ENCODE measurements at regions not wholly inside any gene's neighbourhood (a gene's known extent, or its start where the extent isn't known, plus 50 kb on each side); places are given as distances from the start of the nearest gene placed in this dataset.

DNA sequence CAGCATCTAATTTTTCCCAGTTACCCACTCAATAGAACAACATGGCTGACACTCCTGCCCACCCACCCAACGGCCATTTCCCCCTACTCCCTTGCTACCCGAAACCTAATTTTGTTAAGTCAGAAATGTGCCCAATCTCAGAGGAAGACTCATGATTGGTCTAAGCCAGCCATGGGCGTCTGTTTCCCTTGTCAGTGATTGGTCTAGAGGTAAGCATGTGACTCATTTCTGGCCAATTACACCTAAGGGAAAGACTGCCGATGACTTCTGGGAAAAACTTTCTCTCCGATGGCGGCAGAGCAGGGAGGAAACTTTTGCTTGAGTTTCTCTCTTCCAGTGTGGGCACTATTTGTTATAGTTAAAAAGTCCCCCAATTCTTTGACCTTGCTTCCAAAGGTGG is 72.9 kb downstream of the RPLP1 start:
- H3K4me1 ChIP-seq (ENCODE audit: control insufficient read depth in 3 of 3, insufficient read depth in 2 of 3, low read depth in 1 of 3, low read length in 2 of 3), result peaks cover 0 to 27% (median 2%) of the 10 kb centered on the region in 3 donors
- H3K36me3 ChIP-seq (ENCODE audit: control insufficient read depth in 3 of 3, insufficient read depth in 2 of 3, low read depth in 1 of 3, low read length in 3 of 3), result no peaks in the 10 kb centered on the region
- 85 to 89% (median 85%) methylated on average over 6 of the region's 6 CpGs for WGBS, 3 donors
- no peak for FAIRE-seq
- H3K27me3 ChIP-seq (ENCODE audit: control insufficient read depth in 3 of 3, insufficient read depth in 3 of 3, low read length in 3 of 3), result peaks cover 0 to 2% (median 0%) of the 10 kb centered on the region in 3 donors
- no peak overlapping the region for H3K4me3 ChIP-seq (ENCODE audit: low read depth in 1 of 3, low read length in 3 of 3)
- H3K27ac ChIP-seq (ENCODE audit: low read depth in 1 of 3, low read length in 2 of 3), result no peak overlapping the region
- peaks cover 0 to 8% of the 10 kb centered on the region in 2 donors for H3K9me3 ChIP-seq (ENCODE audit: control insufficient read depth in 2 of 2, insufficient read depth in 1 of 2, low read depth in 1 of 2, low read length in 1 of 2)
- no peak for DNase-seq

DNA sequence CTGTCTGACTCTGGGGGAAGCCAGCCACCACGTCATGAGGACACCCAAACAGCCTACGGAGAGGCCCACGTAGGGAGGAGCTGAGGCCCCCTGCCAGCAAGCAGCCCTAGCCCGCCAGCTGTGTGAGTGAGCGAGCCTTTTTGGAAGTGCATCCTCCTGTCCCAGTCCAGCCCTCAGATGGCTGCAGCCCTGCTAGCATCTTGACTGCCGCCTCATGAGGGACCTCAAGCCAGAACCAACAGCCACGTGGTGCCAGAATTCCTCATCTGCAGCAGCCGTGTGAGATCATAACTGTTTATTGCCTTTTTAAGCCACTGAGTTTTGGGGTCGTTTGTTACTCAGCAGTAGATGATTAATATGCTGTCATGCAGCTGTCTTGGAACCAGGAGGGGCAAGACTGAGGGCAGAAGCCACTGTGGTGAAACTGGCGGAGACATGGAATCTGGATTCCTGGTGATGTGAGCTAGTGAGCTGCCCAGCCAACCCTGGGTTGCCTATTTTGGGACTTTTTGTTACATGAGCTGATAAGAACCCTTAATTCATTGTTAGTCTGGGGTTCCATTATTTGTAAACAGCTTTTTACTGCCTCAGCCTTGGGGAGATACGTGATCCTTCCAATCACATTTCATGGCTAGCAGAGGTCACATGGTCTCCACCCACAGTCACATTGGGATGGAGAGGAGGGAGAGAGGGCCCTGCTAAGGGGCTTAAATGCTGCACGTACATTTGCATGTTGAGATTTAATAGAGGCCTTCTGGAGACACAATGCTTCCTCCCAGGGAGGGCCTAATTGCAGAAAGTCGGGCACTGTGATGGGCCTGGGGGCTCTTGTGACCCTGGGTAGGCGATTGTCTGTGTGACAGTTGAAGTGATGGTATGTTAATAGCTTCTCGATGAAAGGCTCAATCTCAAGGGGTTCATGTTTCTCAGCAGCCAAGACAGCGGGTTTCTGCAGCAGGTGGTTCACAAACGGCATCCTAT is 73.8 kb downstream of the RPLP1 start:
- no peaks in the 10 kb centered on the region for H3K36me3 ChIP-seq (ENCODE audit: control insufficient read depth in 3 of 3, insufficient read depth in 2 of 3, low read depth in 1 of 3, low read length in 3 of 3)
- peaks cover 0 to 8% of the 10 kb centered on the region in 2 donors for H3K9me3 ChIP-seq (ENCODE audit: control insufficient read depth in 2 of 2, insufficient read depth in 1 of 2, low read depth in 1 of 2, low read length in 1 of 2)
- H3K27ac ChIP-seq (ENCODE audit: low read depth in 1 of 3, low read length in 2 of 3), result no peak overlapping the region
- H3K4me3 ChIP-seq (ENCODE audit: low read depth in 1 of 3, low read length in 3 of 3), result no peak overlapping the region
- DNase-seq, result no peak
- no peak for FAIRE-seq
- 72 to 78% (median 75%) methylated on average over 17 of the region's 17 CpGs for WGBS, 3 donors
- peaks cover 0 to 27% (median 2%) of the 10 kb centered on the region in 3 donors for H3K4me1 ChIP-seq (ENCODE audit: control insufficient read depth in 3 of 3, insufficient read depth in 2 of 3, low read depth in 1 of 3, low read length in 2 of 3)
- peaks cover 0 to 5% (median 0%) of the 10 kb centered on the region in 3 donors for H3K27me3 ChIP-seq (ENCODE audit: control insufficient read depth in 3 of 3, insufficient read depth in 3 of 3, low read length in 3 of 3)

DNA sequence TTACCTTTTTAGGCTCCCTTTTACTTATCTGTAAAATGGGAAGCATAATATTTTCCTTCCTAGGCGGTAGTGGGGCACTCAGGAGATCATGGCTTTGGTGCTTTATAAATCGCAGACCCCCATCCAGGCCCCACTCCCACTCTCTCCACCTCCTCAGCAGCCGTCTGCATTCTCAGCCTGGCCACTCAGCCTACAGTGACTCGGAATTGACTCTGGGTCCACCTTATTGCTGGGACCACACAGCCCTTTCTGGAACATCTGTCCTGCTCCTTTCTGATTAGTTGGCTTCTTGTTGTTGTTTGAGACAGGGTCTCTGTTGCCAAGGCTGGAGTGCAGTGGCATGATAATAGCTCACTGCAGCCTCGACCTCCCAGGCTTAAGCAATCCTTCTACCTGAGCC is 76.5 kb downstream of the RPLP1 start:
- DNase-seq, result no peak
- peaks cover 0 to 5% (median 0%) of the 10 kb centered on the region in 3 donors for H3K27me3 ChIP-seq (ENCODE audit: control insufficient read depth in 3 of 3, insufficient read depth in 3 of 3, low read length in 3 of 3)
- H3K4me1 ChIP-seq (ENCODE audit: control insufficient read depth in 3 of 3, insufficient read depth in 2 of 3, low read depth in 1 of 3, low read length in 2 of 3), result peaks cover 0 to 11% (median 0%) of the 10 kb centered on the region in 3 donors
- 87 to 90% (median 88%) methylated on average over 5 of the region's 5 CpGs for WGBS, 3 donors
- peaks cover 0 to 8% of the 10 kb centered on the region in 2 donors for H3K9me3 ChIP-seq (ENCODE audit: control insufficient read depth in 2 of 2, insufficient read depth in 1 of 2, low read depth in 1 of 2, low read length in 1 of 2)
- no peak overlapping the region for H3K4me3 ChIP-seq (ENCODE audit: low read depth in 1 of 3, low read length in 3 of 3)
- FAIRE-seq, result no peak
- no peaks in the 10 kb centered on the region for H3K36me3 ChIP-seq (ENCODE audit: control insufficient read depth in 3 of 3, insufficient read depth in 2 of 3, low read depth in 1 of 3, low read length in 3 of 3)
- no peak overlapping the region for H3K27ac ChIP-seq (ENCODE audit: low read depth in 1 of 3, low read length in 2 of 3)

DNA sequence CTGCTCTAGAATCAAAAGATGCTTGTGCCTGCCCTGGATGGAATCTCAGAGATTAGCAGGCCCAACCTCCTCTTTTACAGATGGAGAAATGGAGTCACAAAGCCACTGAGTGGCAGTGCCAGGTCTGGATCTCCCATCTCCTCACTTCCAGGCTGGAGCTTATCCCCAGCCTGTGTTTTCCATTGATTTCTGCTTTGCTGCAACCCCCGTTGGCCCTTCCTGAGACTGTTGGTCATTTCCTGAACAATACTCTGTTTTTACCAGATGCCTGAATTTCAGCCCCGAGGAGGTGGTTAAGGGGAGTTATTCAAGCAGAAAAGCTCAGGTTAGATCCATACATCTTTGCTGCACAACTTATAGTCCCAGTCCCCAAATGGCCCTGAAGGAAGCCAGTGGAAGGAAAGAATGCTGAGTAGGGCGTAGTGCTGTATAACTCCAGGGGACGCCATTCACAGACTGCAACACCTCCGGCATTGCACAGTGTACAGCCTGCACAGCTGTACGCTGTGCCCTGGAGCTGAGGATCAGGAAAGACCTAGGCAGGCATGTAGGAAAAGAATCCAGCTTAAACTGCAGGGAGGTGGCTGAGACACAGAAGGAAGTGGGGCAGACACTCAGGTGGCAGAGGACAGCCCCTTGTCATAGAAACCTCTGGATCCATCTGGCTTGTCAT is 77.5 kb downstream of the RPLP1 start:
- 72 to 79% (median 78%) methylated on average over 6 of the region's 6 CpGs for WGBS, 3 donors
- peaks cover 0 to 2% (median 0%) of the 10 kb centered on the region in 3 donors for H3K4me1 ChIP-seq (ENCODE audit: control insufficient read depth in 3 of 3, insufficient read depth in 2 of 3, low read depth in 1 of 3, low read length in 2 of 3)
- FAIRE-seq (no peak), DNase-seq (no peak)
- peaks cover 0 to 8% of the 10 kb centered on the region in 2 donors for H3K9me3 ChIP-seq (ENCODE audit: control insufficient read depth in 2 of 2, insufficient read depth in 1 of 2, low read depth in 1 of 2, low read length in 1 of 2)
- no peak overlapping the region for H3K4me3 ChIP-seq (ENCODE audit: low read depth in 1 of 3, low read length in 3 of 3)
- no peak overlapping the region for H3K27ac ChIP-seq (ENCODE audit: low read depth in 1 of 3, low read length in 2 of 3)
- H3K27me3 ChIP-seq (ENCODE audit: control insufficient read depth in 3 of 3, insufficient read depth in 3 of 3, low read length in 3 of 3), result peaks cover 0 to 5% (median under 1%) of the 10 kb centered on the region in 3 donors
- no peaks in the 10 kb centered on the region for H3K36me3 ChIP-seq (ENCODE audit: control insufficient read depth in 3 of 3, insufficient read depth in 2 of 3, low read depth in 1 of 3, low read length in 3 of 3)

DNA sequence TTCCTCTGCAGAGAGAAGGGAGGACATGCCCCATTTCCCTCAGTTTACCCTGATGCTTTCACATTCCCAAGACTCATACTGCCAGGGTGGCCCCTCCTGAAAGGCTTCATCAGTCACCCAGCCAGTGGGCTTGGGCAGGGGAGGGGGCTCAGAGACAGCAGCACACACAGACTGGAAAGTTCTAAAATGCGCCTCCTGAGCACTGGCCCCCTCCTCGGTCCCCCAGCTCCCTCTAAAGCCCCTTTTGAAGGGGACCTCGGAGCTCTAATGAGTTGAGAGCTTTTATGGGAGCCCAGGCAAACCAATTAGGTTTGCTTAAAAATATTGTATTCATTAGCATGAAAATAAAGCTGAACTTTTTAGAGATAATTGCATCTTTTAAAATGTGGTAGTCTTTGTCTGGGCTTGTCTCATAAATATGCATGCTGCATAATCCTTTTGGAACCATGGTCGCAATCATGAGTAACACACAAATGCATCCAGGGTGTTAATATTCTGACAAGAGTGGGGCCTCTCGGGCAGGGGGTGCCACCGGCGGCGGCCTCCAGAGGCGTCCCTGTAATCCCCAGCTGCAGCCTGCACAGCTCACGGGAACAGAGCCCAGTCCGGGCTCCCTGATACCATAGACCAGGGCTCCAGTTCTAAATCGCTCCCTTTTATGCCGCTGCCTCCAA is 78.5 kb downstream of the RPLP1 start:
- WGBS, 3 donors, result 81 to 96% (median 87%) methylated on average over 13 of the region's 13 CpGs
- no peak for FAIRE-seq
- H3K27me3 ChIP-seq (ENCODE audit: control insufficient read depth in 3 of 3, insufficient read depth in 3 of 3, low read length in 3 of 3), result peaks cover 0 to 5% (median 2%) of the 10 kb centered on the region in 3 donors

DNA sequence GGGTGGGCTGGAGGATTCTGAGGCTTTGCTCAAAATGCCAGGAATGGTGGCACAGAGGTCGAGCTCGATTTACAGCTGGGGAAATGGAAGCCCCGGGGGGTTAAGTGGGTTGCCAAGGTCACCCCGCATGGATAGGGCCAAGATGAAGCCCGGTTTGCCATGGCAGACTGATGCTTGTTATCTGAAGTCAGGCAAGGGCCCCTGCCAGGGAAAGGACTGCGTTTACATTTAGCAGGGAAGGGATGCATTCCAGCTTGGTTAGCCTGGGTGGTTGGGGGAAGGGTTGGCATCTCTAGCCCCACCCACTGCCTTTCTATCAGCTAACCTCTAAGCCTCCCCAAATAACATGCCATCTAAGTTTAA is 79.0 kb downstream of the RPLP1 start:
- FAIRE-seq (no peak), DNase-seq (no peak)
- Histone ChIP-seq H3K27me3 (ENCODE audit: control insufficient read depth in 3 of 3, insufficient read depth in 3 of 3, low read length in 3 of 3) (peaks cover 0 to 5% (median 2%) of the 10 kb centered on the region in 3 donors), H3K36me3 (ENCODE audit: control insufficient read depth in 3 of 3, insufficient read depth in 2 of 3, low read depth in 1 of 3, low read length in 3 of 3) (no peaks in the 10 kb centered on the region), H3K9me3 (ENCODE audit: control insufficient read depth in 2 of 2, insufficient read depth in 1 of 2, low read depth in 1 of 2, low read length in 1 of 2) (no peaks in the 10 kb centered on the region), H3K4me1 (ENCODE audit: control insufficient read depth in 3 of 3, insufficient read depth in 2 of 3, low read depth in 1 of 3, low read length in 2 of 3) (peaks cover 0 to 3% (median 0%) of the 10 kb centered on the region in 3 donors), H3K27ac (ENCODE audit: low read depth in 1 of 3, low read length in 2 of 3) (no peak overlapping the region), H3K4me3 (ENCODE audit: low read depth in 1 of 3, low read length in 3 of 3) (no peak overlapping the region)
- 46 to 61% (median 60%) methylated on average over 6 of the region's 6 CpGs for WGBS, 3 donors

More for the DNA sequence above, 78.5 kb downstream of the RPLP1 start:
- Histone ChIP-seq H3K4me3 (ENCODE audit: low read depth in 1 of 3, low read length in 3 of 3) (no peak overlapping the region), H3K9me3 (ENCODE audit: control insufficient read depth in 2 of 2, insufficient read depth in 1 of 2, low read depth in 1 of 2, low read length in 1 of 2) (peaks cover 0 to 3% of the 10 kb centered on the region in 2 donors), H3K4me1 (ENCODE audit: control insufficient read depth in 3 of 3, insufficient read depth in 2 of 3, low read depth in 1 of 3, low read length in 2 of 3) (no peaks in the 10 kb centered on the region), H3K36me3 (ENCODE audit: control insufficient read depth in 3 of 3, insufficient read depth in 2 of 3, low read depth in 1 of 3, low read length in 3 of 3) (no peaks in the 10 kb centered on the region), H3K27ac (ENCODE audit: low read depth in 1 of 3, low read length in 2 of 3) (no peak overlapping the region)
- no peak for DNase-seq

DNA sequence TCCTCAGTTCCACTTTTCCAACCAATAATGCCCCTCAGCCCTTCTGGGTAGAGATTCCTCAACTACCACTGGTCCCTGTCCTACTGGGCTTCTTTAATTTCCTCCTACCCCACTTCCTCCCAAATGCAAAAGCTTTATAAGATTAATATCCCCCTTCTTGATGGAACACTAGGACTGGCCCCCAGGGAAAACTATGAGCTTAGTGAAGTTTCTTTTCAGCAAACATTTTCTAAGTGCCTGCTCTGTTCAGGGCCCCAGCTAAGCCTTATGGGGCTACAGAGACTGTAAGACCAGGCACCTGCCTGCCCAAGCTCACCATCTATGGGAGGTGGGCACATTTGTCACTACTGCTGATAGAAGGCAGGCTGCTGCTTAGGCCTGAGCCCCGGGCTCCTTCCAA is 79.4 kb downstream of the RPLP1 start:
- no peaks in the 10 kb centered on the region for H3K36me3 ChIP-seq (ENCODE audit: control insufficient read depth in 3 of 3, insufficient read depth in 2 of 3, low read depth in 1 of 3, low read length in 3 of 3)
- 69 to 100% (median 79%) methylated on average over 1 of the region's 1 CpG for WGBS, 3 donors
- no peak for FAIRE-seq

DNA sequence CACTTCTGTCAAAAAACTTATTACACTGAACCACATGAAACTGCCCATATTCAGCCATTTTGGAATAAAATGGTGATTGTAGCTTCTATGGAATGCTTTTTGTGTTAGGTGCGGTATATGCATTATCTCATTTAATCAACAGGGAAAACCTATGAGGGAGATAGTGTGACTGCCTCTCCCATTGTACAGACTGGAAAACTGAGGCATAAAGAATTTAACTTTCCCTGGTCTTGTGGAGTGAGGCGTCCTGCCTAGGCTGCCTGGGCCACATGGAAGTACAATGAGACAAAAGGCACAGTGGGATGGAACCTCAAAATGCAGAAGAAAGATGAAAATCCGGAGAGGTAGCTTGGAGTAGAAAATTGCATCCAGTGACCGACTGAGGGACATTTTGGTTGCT is 80.2 kb downstream of the RPLP1 start:
- Histone ChIP-seq H3K9me3 (ENCODE audit: control insufficient read depth in 2 of 2, insufficient read depth in 1 of 2, low read depth in 1 of 2, low read length in 1 of 2) (no peaks in the 10 kb centered on the region), H3K36me3 (ENCODE audit: control insufficient read depth in 3 of 3, insufficient read depth in 2 of 3, low read depth in 1 of 3, low read length in 3 of 3) (no peaks in the 10 kb centered on the region), H3K4me1 (ENCODE audit: control insufficient read depth in 3 of 3, insufficient read depth in 2 of 3, low read depth in 1 of 3, low read length in 2 of 3) (peaks cover 0 to 10% (median 0%) of the 10 kb centered on the region in 3 donors), H3K27ac (ENCODE audit: low read depth in 1 of 3, low read length in 2 of 3) (no peak overlapping the region), H3K27me3 (ENCODE audit: control insufficient read depth in 3 of 3, insufficient read depth in 3 of 3, low read length in 3 of 3) (peaks cover 0 to 5% (median 2%) of the 10 kb centered on the region in 3 donors), H3K4me3 (ENCODE audit: low read depth in 1 of 3, low read length in 3 of 3) (no peak overlapping the region)
- WGBS, 3 donors, result 81 to 94% (median 91%) methylated on average over 4 of the region's 4 CpGs
- DNase-seq (no peak), FAIRE-seq (no peak)

More for the DNA sequence above, 79.4 kb downstream of the RPLP1 start:
- H3K4me1 ChIP-seq (ENCODE audit: control insufficient read depth in 3 of 3, insufficient read depth in 2 of 3, low read depth in 1 of 3, low read length in 2 of 3), result peaks cover 0 to 7% (median 0%) of the 10 kb centered on the region in 3 donors
- no peak for DNase-seq
- no peak overlapping the region for H3K4me3 ChIP-seq (ENCODE audit: low read depth in 1 of 3, low read length in 3 of 3)
- peaks cover 0 to 5% (median 2%) of the 10 kb centered on the region in 3 donors for H3K27me3 ChIP-seq (ENCODE audit: control insufficient read depth in 3 of 3, insufficient read depth in 3 of 3, low read length in 3 of 3)
- no peaks in the 10 kb centered on the region for H3K9me3 ChIP-seq (ENCODE audit: control insufficient read depth in 2 of 2, insufficient read depth in 1 of 2, low read depth in 1 of 2, low read length in 1 of 2)
- no peak overlapping the region for H3K27ac ChIP-seq (ENCODE audit: low read depth in 1 of 3, low read length in 2 of 3)

Data from small intestine (tissue), 7 donors.